Fibroblast of lung (primary cell): ENCODE measurements at regions not wholly inside any gene's neighbourhood (a gene's known extent, or its start where the extent isn't known, plus 50 kb on each side); places are given as distances from the start of the nearest gene placed in this dataset.

Source experiments
- EZH2 ChIP-seq: IDR thresholded peaks from 2 replicates; pipeline ENCODE4 v1.5.1; 2012; ENCODE audit warnings: low read length, control low read depth, mild to moderate bottlenecking; ENCODE audit errors: missing control alignments
- TF ChIP-seq, protein P1 (sequence below), 2 donors: IDR thresholded peaks in 1 of 2; conservative IDR thresholded peaks in 1 of 2; 1 replicate in 1 of 2; 2 replicates in 1 of 2; pipeline ENCODE4 v1.5.1; 2011 to 2012; ENCODE audit warnings: low read length in 2 of 2, control low read depth in 1 of 2, inconsistent platforms in 1 of 2, low read depth in 1 of 2, mild to moderate bottlenecking in 1 of 2

DNA sequence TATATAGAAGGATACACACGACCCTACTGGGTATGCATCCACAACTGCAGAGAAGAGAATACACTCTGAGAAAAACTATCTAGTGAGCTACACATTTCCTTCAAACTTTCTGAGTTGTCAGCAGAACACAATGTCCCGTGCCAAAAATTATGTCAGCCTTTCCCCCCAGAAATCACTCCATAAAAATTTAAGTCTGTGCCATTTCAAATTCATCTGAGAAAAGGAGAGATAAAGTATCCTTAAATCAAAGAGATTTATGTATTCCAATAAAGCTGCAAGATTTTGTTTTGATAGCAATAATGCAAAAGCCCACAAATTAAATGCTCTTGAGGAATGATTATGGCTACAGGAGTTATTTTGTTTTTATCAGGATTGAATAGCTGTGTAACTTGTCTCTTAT lies 760.1 kb downstream of the CDH11 start:
- TF ChIP-seq, protein P1, sequence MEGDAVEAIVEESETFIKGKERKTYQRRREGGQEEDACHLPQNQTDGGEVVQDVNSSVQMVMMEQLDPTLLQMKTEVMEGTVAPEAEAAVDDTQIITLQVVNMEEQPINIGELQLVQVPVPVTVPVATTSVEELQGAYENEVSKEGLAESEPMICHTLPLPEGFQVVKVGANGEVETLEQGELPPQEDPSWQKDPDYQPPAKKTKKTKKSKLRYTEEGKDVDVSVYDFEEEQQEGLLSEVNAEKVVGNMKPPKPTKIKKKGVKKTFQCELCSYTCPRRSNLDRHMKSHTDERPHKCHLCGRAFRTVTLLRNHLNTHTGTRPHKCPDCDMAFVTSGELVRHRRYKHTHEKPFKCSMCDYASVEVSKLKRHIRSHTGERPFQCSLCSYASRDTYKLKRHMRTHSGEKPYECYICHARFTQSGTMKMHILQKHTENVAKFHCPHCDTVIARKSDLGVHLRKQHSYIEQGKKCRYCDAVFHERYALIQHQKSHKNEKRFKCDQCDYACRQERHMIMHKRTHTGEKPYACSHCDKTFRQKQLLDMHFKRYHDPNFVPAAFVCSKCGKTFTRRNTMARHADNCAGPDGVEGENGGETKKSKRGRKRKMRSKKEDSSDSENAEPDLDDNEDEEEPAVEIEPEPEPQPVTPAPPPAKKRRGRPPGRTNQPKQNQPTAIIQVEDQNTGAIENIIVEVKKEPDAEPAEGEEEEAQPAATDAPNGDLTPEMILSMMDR (conservative IDR thresholded peaks at IDR 0.05 in 1 of 2, IDR thresholded peaks at IDR 0.05 in 1 of 2; ENCODE audit: low read depth in 1 of 2, low read length in 2 of 2) = no peak
- no peak for TF ChIP-seq EZH2
